Activated gamma-delta T cell treated with anti-CD3 and anti-CD28 coated beads, Interleukin-2, amount 50 U/mL, for 16 hours (primary cell): ENCODE measurements at regions not wholly inside any gene's neighbourhood (a gene's known extent, or its start where the extent isn't known, plus 50 kb on each side); places are given as distances from the start of the nearest gene placed in this dataset.
"Not testable (repeated sequence)": the region's sequence is repeated elsewhere in the genome, so short reads cannot be mapped to it uniquely, and the experiment has no call there.

ENCODE experiments used
- DNase-seq: peaks from one replicate; pipeline ENCODE4 v3.0.0-alpha.2; 2020; ENCODE audit warnings: low read depth

DNA sequence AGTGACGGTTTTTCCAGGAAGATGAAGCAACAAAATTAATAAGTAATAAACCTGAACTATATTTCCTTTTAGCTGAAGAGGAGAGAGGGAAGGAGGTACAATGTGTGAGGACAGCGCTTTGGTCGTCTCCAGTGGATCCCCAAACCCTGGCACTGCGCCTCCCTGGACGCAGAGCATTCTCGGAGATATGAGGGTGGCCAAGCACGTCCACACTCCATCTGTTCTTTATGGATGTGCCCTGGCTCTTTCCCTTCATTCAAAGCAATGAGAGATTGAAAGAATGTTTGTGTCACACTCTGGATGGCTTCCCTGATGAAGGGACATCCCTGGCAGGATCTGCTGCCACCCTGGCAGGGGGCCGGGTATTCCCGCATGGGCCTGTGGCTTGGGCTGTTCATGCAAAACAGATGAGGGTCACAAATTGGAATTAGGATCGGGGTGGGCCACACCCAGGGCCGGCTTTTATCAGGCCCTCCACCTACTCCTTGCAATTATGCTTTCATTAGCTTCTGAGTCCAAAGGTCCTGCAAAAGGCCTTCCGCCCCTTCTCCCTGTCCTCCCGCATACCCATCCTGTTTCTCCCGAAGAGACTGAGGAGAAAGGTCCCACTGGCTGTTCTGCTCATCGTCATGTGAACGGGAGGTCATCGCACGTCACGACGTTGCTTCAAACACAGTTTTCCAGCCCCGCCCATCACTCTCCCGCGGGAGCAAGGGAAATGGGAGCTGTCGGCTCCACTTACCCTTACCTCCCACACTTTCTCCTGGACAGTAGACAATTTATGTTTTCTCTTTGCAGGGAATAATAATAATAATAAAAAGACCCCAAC, 286.1 kb upstream of the IRX4 start:
- DNase-seq = no peak

DNA sequence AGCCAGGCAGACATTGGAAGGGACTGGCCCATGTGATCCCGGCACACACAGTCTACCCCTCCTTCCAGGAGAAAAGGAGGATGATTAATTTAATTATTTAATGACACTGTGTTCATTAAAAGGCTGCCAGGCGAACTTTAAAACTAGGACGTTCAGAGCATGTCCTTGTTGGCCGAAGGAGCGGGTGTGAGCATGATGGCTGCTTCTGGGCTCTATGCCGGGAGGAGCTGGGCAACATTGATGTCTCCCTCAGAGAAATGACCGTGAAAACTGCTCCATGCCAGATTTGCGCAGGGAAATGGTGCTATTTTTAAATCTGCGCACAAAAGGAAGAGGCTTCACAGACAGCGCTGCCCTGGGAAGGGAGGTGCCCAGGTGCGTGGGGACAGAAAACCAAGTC, 284.9 kb upstream of the IRX4 start:
- DNase-seq = no peak

DNA sequence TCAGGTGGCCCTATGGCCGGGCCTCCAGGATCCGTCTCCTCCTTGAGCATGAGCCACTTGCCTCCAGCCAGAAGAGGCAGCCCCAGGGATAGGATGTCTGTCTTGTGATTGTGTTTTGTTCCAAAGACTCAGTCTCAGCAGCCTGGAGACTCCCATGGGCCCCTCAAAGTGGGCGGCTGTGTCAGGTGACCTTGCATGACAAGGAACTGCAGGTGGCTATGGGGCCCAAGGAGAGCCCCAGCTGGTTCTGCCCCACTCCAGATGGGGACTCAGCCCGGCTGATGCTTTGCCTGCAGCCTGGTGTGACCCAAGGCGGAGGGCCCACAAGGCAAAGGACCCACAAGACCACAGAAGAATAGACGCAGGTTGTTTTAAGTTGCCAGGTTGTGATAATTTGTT, 284.3 kb upstream of the IRX4 start:
- DNase-seq = no peak

DNA sequence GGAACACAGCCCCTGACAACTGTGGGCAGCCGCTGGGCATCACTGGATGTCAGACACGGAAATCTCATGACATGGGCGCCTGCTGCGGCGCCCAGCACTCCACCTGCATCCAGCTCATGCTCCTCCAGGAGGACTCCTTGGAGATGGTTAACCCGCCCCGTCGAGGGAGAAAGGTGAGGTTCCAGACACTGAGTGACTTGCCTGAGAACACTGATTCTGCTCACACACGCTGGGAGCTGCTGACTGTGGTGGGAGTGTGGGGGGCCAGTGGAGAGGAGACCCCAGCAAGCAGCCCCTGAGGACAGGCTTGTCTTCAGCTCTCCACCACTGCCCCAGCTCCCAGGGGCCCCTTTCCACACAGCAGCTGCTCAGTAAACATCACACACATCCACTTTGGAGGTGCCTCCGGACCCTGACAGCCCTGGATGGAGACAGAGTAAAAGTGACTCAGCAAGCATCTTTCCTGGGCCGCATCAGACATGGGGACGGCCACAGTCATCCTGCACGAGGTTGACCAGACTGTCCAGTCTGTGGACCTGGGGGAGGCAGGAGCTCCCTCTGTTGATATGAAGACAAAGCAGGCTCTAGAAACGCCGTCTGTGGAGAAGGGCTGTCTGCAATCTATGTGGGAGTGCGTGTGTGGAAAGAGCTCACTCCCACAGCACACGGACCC, 283.7 kb upstream of the IRX4 start:
- DNase-seq = no peak

DNA sequence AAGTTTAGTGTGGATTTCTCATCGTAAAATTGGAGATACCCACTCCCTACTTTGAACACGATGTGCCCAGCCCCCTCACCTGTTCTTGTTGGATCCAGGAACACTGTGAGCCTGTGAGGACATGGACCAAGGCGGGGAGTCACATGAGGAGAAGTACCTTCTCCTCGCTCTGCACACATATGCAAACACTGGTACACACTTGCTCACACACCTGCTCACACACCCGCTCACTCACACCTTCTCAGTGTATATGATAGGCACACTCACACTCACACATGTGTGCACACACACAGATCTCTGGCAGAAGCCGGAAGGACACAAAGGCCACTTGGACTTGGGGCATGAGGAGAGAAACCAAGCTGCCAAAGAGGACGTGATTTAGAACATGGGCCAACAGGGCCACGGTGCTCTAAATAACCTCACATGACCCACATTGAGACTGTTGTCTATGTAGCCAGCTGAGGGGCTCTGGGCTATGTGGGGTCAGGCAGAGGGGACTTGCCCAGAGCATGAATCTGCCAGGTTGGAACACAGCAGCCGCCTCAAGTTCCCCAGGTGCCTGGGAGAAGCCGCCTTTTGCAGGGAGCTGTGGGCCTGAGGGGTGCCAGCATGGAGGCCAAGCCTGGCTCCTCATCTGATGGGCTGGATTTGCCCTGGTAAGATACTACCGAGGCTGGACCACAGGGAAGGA, 283.0 kb upstream of the IRX4 start:
- DNase-seq = no peak

DNA sequence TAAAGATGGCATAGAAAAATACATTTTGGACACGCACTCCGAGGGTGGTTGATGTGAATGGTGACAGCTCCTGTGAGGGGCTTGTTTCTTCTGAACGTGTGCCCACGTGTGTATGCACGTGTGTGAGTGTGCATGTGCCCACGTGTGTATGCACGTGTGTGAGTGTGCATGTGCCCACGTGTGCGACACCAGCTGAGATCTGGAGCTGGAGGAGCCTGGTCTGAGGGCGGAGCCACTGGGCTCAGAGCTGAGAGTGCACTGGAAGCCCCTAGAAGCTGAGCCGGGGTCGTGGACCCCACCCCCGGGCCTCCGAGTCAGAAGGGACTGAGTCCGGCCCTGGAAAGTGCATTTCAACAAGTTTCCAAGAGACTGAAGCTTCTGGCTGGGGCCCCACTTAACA, 282.5 kb upstream of the IRX4 start:
- DNase-seq = no peak

DNA sequence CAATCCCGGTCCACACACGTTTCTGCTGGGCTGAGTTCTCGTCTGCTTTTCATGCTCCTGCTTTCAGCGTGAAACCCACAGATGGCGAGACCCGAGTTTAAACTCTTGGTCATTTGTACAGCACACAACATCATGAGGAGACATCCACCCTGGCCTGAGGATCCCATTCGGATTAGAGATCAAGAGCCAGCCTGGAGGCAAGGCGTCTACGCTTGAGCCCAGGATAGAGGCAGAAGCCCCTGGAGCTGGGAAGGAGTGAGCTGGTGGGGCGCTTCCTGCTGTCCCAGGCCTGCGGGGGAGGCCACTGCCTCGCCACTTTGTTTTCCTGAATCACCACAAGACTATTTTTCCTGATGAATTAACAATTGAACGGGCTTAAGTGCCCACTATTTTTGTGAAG, 281.9 kb upstream of the IRX4 start:
- DNase-seq = no peak

DNA sequence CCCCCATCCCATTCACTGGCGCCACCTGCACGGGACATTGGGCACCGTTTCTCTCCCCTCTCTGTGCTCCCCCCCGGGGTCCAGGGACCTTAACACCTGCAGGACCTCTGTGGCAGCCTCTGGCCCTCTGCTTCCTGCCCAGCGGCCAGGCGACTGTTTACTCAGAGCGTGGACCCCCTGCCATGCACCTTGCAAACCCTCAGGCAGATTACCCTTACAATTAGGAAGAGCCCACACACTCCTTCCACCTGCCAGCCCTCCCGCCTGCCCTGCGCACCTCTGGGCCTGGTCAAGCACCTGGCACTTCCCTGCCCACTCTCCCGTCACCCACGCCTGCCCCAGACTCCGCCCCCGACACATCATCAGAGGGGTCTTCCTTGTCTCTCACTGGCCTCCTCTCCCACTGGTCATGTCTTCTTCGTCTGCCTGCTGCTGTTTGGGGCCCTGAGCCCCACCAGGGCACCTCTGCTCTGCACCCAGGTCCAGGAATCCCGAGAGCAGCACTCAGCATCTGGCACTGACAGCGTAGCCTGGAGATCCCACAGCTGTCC, 281.3 kb upstream of the IRX4 start:
- DNase-seq = no peak

DNA sequence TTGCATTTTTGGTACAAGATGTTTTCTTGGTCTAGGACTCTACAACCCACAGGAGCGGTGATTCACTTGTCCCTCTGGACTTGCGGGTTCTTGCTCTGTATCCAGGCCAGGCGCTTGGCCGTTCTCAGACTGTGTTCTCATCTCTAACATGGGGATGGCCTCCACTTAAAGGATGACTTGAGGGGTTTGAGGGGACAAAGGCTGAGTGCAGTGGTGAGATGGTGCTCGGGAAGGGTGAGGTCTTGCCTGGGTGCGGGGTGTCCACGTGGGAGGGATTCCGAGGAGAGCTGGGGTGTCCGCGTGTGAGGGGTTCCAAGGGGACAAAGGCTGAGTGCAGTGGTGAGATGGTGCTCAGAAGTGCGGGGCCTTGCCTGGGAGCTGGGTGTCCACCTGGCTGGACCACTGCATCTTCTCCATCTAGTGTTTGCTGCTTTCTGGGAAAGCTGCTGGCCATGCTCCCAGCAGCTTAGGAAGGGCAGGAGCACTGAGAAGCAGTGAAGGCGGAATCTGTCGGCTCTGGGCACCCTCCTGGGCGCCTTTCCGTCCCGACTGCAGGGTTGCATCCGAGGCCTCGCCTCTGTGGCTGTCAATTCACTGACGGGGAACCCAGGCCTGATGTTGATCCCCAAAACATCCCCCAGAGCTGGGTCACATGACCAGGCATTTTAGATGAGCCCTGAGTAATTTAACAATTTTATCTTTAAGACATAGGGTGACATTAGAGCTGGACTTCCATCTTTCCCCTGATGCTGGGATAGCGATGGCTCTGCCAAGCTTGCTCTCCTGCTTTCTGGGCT, 280.5 kb upstream of the IRX4 start:
- no peak for DNase-seq

DNA sequence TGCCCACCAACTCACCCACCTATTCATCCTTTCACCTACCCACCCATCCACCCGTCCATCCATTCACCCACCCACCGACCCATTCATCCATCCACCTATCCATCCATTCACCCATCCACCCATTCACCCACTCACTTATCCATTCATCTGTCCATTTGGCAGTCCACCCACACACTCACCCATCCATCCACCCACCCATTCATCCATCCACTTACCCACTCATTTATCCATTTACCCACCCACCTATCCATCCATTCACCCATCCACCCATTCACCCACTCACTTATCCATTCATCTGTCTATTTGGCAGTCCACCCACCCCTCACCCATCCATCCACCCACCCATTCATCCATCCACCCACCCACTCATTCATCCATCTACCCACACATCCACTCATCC, 278.1 kb upstream of the IRX4 start:
- DNase-seq = no peak

DNA sequence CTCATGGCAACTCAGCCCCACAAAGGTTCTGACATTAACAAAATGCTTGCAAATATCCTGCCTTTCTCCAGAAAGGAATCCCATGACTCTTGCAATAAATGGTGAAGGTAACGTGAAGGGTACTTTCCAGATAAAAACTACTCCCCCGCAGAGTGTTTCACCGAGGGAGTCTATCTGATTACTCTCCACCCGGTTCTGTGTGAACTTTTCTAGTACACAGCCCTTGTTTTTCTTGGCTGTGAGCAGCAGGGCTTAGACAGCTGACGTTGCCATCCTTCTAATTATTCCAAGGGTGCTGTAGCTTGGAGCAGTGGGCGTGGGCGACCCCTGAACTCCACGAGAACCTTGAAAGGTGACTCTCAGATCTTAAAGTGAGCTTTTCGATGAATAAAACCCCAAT, 276.0 kb upstream of the IRX4 start:
- no peak for DNase-seq

DNA sequence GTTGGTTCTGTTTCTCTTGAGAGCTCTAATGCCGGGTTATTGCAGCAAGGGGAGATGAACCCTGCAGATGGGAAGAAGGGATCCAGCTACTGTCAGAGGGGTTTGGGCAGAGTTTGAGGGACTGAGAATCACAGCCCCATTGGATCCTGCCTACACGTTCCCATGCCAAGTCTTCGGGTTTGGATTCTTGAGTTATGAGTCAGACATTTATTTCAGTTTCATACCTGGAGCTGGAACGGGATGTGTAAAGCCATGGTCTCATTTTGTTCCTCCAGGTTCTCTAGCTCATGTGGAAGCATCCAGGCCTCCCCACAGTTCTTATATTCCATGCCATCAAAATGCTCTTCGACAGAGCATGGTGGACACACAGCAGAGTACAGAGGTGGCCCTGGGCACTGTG, 275.4 kb upstream of the IRX4 start:
- DNase-seq = no peak

DNA sequence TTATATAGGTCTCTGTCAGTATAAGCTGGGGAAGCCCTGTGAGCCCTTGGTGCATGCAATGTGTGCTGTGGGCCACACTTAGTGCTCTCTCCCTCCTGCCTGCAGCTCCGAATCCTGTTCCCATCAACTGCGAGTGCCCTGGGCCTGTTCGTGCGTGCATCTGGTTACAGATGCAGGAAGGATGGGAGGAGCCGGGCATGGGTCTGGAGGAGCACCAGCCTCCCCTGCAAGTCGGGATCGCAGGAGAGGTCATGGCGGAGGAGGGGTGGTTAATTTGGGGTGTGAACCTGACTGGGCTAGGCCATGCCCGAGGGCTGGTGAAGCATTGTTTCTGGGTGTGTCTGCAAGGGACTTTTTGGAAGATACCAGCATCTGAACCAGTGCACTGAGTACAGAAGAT, 274.6 kb upstream of the IRX4 start:
- no peak for DNase-seq

DNA sequence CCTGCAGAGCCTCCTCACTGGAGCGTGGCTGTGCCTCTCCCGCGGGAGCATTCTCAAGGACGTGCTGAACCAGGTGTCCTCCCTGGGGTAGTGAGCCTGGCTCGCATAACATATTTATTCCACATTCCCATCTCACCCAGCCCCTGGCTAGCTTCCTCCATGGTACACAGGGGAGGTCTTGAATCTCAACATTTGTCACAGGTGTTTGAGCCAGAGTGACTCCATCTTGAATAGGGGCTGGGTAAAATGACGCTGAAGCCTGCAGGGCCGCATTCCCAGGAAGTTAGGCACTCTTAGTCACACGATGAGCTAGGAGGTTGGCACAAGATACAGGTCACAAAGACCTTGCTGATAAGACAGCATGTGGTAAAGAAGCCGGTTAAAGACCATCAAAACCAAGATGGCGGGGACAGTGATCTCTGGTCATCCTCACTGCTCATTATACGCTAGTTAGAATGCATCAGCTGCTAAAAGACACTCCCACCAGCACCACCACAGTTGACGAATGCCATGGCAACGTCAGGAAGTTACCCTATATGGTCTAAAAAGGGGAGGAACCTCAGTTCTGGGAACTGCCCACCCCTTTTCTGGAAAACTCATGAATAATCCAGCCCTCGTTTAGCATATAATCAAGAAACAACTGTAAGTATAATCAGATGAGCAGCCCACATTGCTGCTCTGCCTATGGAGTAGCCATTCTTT, 273.8 kb upstream of the IRX4 start:
- DNase-seq = no peak

DNA sequence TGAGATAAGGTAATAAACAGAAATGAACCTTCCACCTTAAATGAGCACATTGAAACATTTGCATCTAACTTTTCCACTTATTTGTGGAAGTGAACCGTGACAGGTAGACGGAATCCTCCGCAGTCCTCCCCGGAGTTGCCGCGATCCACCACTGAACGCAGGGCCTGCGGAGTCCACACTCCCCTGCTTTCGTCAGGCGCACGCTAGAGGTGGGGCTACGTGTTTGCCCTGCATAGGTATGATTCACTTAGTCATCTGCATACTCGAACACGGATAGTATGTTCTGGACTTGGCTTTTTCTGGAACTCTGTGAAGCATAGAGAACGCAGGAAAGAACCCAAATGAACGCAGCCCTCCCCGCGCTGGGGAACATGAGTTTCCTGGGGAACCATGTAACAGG, 272.8 kb upstream of the IRX4 start:
- no peak for DNase-seq

DNA sequence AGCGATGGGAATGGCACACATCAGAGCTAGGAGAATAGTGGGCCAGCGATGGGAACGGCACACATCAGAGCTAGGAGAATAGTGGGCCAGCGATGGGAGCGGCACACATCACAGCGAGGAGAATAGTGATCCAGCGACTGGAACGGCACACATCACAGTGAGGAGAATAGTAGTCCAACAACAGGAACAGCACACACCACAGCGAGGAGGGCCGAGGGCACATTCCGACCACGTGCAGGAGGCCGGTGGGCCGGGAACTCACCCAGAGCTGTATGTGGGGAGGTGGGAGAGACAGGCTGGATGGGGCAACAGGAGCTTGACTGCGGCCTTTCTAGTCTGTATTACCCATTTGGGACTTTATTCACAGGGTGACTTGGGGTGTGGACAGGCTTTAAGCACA, 271.1 kb upstream of the IRX4 start:
- DNase-seq = no peak

DNA sequence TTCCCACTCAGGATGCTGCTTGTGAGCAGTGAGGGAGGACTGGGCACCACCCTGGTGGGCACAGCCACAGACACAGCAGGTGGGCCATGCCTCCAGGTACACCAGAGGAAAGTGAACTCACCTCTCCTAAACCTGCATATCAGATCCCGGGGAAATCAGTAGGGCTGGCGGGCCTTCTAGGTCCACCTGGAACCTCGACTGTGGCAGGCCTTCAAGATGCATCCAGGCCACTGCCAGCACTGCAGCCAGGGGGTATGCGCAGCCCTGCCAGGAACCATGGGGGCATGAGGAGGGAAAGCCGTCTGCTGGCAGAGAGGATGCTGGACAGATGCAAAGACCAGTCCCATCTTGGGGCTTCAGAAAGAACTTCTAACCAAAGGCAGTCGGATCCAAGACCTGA, 270.6 kb upstream of the IRX4 start:
- no peak for DNase-seq

DNA sequence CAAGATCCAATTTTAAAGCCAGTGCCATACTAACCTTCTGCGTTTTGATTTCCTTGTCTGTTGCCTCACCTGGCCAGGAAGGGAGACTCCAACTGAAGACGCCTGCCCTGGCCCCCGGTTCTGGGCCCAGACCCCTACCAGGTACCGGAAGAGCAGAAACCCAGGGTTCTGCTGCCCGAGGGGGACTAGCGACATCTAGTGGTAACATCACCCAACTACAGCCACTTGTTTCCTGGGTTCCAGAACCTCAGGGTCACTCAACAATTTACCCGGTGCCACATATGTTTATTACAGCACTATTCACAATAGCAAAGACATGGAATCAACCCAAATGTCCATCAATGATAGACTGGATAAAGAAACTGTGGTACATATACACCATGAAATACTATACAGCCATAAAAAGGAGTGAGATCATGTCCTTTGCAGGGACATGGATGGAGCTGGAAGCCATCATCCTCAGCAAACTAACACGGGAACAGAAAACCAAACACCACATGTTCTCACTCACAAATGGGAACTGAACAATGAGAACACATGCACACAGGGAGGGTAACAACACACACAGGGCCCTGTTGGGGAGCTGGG, 268.7 kb upstream of the IRX4 start:
- not testable (repeated sequence) for DNase-seq

DNA sequence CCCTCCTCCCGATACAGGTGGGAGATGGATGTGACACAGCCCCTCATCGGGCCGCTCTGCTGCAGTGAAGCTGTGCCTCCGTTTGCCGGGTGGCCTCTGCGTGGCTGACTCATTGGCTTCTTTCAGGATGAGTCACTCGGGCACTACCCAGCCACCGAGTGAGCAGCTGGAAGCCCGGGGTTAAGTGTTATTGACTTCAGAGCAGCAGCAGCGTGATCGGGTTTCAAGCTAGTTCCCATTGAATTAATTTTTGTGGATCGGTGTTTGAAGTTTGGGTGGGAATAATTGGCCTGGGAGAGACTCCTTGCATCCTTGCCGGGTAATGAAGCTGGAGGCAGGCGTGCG, 266.4 kb upstream of the IRX4 start:
- no peak for DNase-seq

DNA sequence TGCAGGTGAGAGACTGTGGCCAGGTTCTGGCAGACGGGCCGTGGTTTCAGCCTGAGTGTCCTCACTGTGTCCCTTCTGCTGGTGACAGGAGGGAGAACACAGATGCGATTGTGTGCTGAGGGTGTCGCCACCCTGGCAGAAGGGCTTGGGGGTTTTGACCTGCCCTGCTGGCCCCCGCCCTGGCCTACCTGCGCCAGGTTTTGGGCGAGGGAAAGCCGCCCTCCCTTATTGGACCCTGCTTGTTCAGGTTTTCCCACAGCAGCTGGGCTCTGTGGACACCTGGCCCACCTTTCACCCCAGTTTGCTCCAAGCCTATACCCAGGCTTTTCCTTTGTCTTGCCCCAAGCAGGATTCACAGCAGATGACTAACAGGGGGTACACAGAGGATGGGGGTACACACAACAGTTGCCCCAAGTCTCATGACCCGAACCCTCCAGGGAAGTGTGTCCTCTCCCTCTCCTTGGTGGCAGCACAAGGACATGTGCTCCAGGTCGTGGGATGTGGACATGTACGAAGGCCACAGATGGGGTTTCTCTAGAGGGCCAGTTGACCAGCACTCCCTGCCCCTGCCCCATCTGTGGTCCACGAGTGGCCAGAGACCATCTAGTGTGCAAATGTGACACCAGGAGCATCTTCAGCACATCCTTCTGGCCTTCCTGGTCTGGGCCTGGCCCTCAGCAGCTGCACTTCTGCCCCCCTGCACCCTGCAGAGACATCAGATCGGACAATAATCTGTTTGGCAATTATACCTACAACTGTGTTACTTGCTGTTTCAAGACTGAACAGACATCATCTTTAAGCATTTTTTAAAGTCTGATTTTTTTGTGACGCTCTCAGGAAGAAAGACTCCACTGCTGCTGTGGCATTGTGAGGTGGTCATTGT, 265.8 kb upstream of the IRX4 start:
- no peak for DNase-seq
